GM12864 (cell line): ENCODE measurements at regions not wholly inside any gene's neighbourhood (a gene's known extent, or its start where the extent isn't known, plus 50 kb on each side); places are given as distances from the start of the nearest gene placed in this dataset.

Source experiments
- DNase-seq: peaks from one replicate; pipeline ENCODE4 v3.0.0-alpha.2; 2011; ENCODE audit warnings: low read depth
- H3K4me3 ChIP-seq: 2 replicates; pipeline ENCODE4 v1.5.1; 2011; ENCODE audit warnings: mild to moderate bottlenecking, low read depth, low read length, control low read depth
- CTCF ChIP-seq: IDR thresholded peaks from 2 replicates; pipeline ENCODE4 v1.5.1; 2011; ENCODE audit warnings: low read depth, mild to moderate bottlenecking, moderate library complexity, low read length, control low read depth, inconsistent platforms; ENCODE audit errors: missing control alignments

- DNase-seq = no peak
- TF ChIP-seq CTCF = no peak
- no peak overlapping the region for H3K4me3 ChIP-seq
These were observed 279.5 kb downstream of the CLIC5 start for GRCh38 chr6:45736134-45736533.

GRCh38 chr6:45732731-45733130 lies 282.9 kb downstream of the CLIC5 start:
- no peak for TF ChIP-seq CTCF
- DNase-seq = no peak
- no peak overlapping the region for H3K4me3 ChIP-seq

GRCh38 chr6:45730232-45730631 lies 285.4 kb downstream of the CLIC5 start:
- no peak overlapping the region for H3K4me3 ChIP-seq
- no peak for DNase-seq
- no peak for TF ChIP-seq CTCF

GRCh38 chr6:45728674-45729073 lies 287.0 kb downstream of the CLIC5 start:
- no peak for TF ChIP-seq CTCF
- H3K4me3 ChIP-seq = no peak overlapping the region
- DNase-seq = no peak

- no peak for DNase-seq
- TF ChIP-seq CTCF = no peak
- H3K4me3 ChIP-seq = no peak overlapping the region
These were observed 287.7 kb downstream of the CLIC5 start for GRCh38 chr6:45727819-45728449.

- H3K4me3 ChIP-seq = no peak overlapping the region
- DNase-seq = no peak
- TF ChIP-seq CTCF = no peak
These were observed 288.4 kb downstream of the CLIC5 start for GRCh38 chr6:45727228-45727627.

- TF ChIP-seq CTCF = no peak
- H3K4me3 ChIP-seq = no peak overlapping the region
- no peak for DNase-seq
These were observed 289.2 kb downstream of the CLIC5 start for GRCh38 chr6:45726444-45726843.
